GM12891 (cell line): ENCODE measurements at regions not wholly inside any gene's neighbourhood (a gene's known extent, or its start where the extent isn't known, plus 50 kb on each side); places are given as distances from the start of the nearest gene placed in this dataset.
A peak's percentile ranks its signal among the peaks of the same experiment; 100 is the strongest.

Experiments used
- DNase-seq: peaks from one replicate; pipeline ENCODE4 v3.0.0; 2011; ENCODE audit warnings: low spot score; ENCODE audit not compliant: insufficient read length
- FAIRE-seq: peaks from 2 replicates; lab custom pipeline; 2011; peaks lifted over from hg19 to GRCh38; lab: Jason Lieb, UNC
- PAX5 ChIP-seq: IDR thresholded peaks from 2 replicates; pipeline ENCODE4 v1.6.1; 2011; ENCODE audit warnings: low read length, moderate library complexity, mild to moderate bottlenecking; ENCODE audit not compliant: insufficient read depth, severe bottlenecking
- POLR2A ChIP-seq: IDR thresholded peaks from 2 replicates; pipeline ENCODE4 v1.6.1; 2011; ENCODE audit warnings: low read depth, low read length, control low read depth
- POLR2AphosphoS5 ChIP-seq: IDR thresholded peaks from 2 replicates; pipeline ENCODE4 v1.6.1; 2011; ENCODE audit warnings: low read depth, low read length, control low read depth
- POU2F2 ChIP-seq: IDR thresholded peaks from 2 replicates; pipeline ENCODE4 v1.6.1; 2011; ENCODE audit warnings: low read depth, mild to moderate bottlenecking, control low read depth, low read length, moderate library complexity
- SPI1 ChIP-seq: IDR thresholded peaks from 2 replicates; pipeline ENCODE4 v1.6.1; 2011; ENCODE audit warnings: low read depth, low read length, control low read depth
- TAF1 ChIP-seq: IDR thresholded peaks from 2 replicates; pipeline ENCODE4 v1.6.1; 2011; ENCODE audit warnings: low read depth, low read length, control low read depth

- DNase-seq (no peak), FAIRE-seq (no peak)
- TF ChIP-seq POLR2A (no peak), PAX5 (no peak), TAF1 (no peak), POU2F2 (no peak)
Measured at GRCh38 chr1:213371525-213371846, 320.4 kb downstream of the RPS6KC1 start.

GRCh38 chr1:213371847-213372619 is 321.0 kb downstream of the RPS6KC1 start:
- TF ChIP-seq POU2F2 (no peak), PAX5 (no peak), SPI1 (no peak), TAF1 (no peak), POLR2AphosphoS5 (no peak), POLR2A (no peak)
- no peak for FAIRE-seq
- no peak for DNase-seq

- peak; percentile 56 for DNase-seq
- no peak for TF ChIP-seq POU2F2
- TF ChIP-seq POLR2AphosphoS5: no peak
- TF ChIP-seq TAF1: no peak
- TF ChIP-seq PAX5: no peak
- TF ChIP-seq POLR2A: no peak
- TF ChIP-seq SPI1: no peak
- peak; percentile 57 for FAIRE-seq
Measured at GRCh38 chr1:213374369-213374768, 323.3 kb downstream of the RPS6KC1 start.

- peak; percentile 76 for FAIRE-seq
- no peak for DNase-seq
- TF ChIP-seq POLR2AphosphoS5 (no peak), TAF1 (no peak), POLR2A (no peak), POU2F2 (no peak), PAX5 (no peak), SPI1 (no peak)
Measured at GRCh38 chr1:213375002-213375401, 324.0 kb downstream of the RPS6KC1 start.

GRCh38 chr1:213376862-213377372 is 325.9 kb downstream of the RPS6KC1 start:
- TF ChIP-seq PAX5 (no peak), POLR2A (no peak), POLR2AphosphoS5 (no peak), TAF1 (no peak), POU2F2 (no peak), SPI1 (no peak)
- FAIRE-seq (no peak), DNase-seq (no peak)

- DNase-seq: no peak
- no peak for FAIRE-seq
- TF ChIP-seq POLR2AphosphoS5 (no peak), POU2F2 (no peak), POLR2A (no peak), TAF1 (no peak), SPI1 (no peak), PAX5 (no peak)
Measured at GRCh38 chr1:213380865-213381264, 329.8 kb downstream of the RPS6KC1 start.

- no peak for DNase-seq
- no peak for FAIRE-seq
- TF ChIP-seq PAX5 (no peak), POLR2A (no peak), POU2F2 (no peak), TAF1 (no peak), SPI1 (no peak), POLR2AphosphoS5 (no peak)
Measured at GRCh38 chr1:213381572-213382084, 330.6 kb downstream of the RPS6KC1 start.

GRCh38 chr1:213383465-213383864 is 332.4 kb downstream of the RPS6KC1 start:
- DNase-seq (no peak), FAIRE-seq (no peak)
- no peak for TF ChIP-seq SPI1
- TF ChIP-seq POLR2AphosphoS5: no peak
- no peak for TF ChIP-seq POLR2A

- TF ChIP-seq POU2F2 (no peak), SPI1 (no peak), POLR2A (no peak), PAX5 (no peak), TAF1 (no peak), POLR2AphosphoS5 (no peak)
- DNase-seq (no peak), FAIRE-seq (no peak)
Measured at GRCh38 chr1:213385201-213385600, 334.2 kb downstream of the RPS6KC1 start.

GRCh38 chr1:213385806-213386324 is 334.8 kb downstream of the RPS6KC1 start:
- no peak for DNase-seq
- no peak for TF ChIP-seq POU2F2
- no peak for TF ChIP-seq PAX5
- TF ChIP-seq SPI1: no peak
- no peak for TF ChIP-seq TAF1
- TF ChIP-seq POLR2AphosphoS5: no peak
- no peak for TF ChIP-seq POLR2A
- no peak for FAIRE-seq
